PFSK-1 (cell line): ENCODE measurements at regions not wholly inside any gene's neighbourhood (a gene's known extent, or its start where the extent isn't known, plus 50 kb on each side); places are given as distances from the start of the nearest gene placed in this dataset.

ENCODE experiments used
- FOXP2 ChIP-seq: optimal IDR thresholded peaks from 2 replicates; pipeline ENCODE3; 2011; ENCODE audit warnings: borderline replicate concordance, control low read depth, inconsistent platforms; ENCODE audit not compliant: insufficient read depth; ENCODE audit errors: extremely low read length, extremely low read depth
- POLR2AphosphoS5 ChIP-seq: IDR thresholded peaks from 2 replicates; pipeline ENCODE4 v1.6.1; 2012; ENCODE audit warnings: low read depth, mild to moderate bottlenecking, control low read depth, low read length, moderate library complexity
- SIN3A ChIP-seq: IDR thresholded peaks from 2 replicates; pipeline ENCODE4 v1.6.1; 2012; ENCODE audit warnings: mild to moderate bottlenecking, low read length, moderate library complexity, borderline replicate concordance; ENCODE audit not compliant: insufficient read depth
- TAF1 ChIP-seq: IDR thresholded peaks from 2 replicates; pipeline ENCODE4 v1.6.1; 2012; ENCODE audit warnings: low read length, control low read depth, borderline replicate concordance; ENCODE audit not compliant: insufficient read depth
- TF ChIP-seq, protein P1 (sequence below), 2 experiments: IDR thresholded peaks; 2 replicates each; pipeline versions ENCODE4 v1.6.1 to v1.8.0; 2011 to 2012; ENCODE audit warnings: low read depth in 2 of 2, low read length in 2 of 2, control low read depth in 1 of 2, inconsistent platforms in 1 of 2, mild to moderate bottlenecking in 1 of 2, moderate library complexity in 1 of 2; ENCODE audit not compliant: insufficient read depth in 1 of 2

DNA sequence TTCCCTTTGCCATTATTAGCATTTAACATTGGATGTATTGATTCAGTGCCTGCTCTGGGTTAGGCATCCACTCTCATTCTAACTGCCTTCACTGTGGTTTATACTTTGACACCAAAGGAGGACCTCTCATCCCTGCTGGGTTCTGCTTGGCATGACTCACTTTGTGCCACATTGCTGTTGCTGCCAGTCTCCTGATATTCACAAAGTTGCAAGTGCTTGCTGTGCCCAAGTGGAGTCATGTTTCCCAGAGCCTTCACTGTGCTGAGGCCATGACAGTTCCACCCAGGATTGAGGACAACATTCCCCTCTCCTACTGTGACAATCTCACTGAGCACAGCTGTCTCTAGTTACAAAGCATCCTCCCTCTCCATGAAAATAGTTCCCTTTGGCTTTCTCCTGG lies 519.9 kb upstream of the USP24 start:
- TF ChIP-seq, protein P1, sequence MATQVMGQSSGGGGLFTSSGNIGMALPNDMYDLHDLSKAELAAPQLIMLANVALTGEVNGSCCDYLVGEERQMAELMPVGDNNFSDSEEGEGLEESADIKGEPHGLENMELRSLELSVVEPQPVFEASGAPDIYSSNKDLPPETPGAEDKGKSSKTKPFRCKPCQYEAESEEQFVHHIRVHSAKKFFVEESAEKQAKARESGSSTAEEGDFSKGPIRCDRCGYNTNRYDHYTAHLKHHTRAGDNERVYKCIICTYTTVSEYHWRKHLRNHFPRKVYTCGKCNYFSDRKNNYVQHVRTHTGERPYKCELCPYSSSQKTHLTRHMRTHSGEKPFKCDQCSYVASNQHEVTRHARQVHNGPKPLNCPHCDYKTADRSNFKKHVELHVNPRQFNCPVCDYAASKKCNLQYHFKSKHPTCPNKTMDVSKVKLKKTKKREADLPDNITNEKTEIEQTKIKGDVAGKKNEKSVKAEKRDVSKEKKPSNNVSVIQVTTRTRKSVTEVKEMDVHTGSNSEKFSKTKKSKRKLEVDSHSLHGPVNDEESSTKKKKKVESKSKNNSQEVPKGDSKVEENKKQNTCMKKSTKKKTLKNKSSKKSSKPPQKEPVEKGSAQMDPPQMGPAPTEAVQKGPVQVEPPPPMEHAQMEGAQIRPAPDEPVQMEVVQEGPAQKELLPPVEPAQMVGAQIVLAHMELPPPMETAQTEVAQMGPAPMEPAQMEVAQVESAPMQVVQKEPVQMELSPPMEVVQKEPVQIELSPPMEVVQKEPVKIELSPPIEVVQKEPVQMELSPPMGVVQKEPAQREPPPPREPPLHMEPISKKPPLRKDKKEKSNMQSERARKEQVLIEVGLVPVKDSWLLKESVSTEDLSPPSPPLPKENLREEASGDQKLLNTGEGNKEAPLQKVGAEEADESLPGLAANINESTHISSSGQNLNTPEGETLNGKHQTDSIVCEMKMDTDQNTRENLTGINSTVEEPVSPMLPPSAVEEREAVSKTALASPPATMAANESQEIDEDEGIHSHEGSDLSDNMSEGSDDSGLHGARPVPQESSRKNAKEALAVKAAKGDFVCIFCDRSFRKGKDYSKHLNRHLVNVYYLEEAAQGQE (IDR thresholded peaks at IDR 0.05; ENCODE audit: insufficient read depth in 1 of 2, low read depth in 2 of 2, low read length in 2 of 2): no peak
- no peak for TF ChIP-seq POLR2AphosphoS5
- TF ChIP-seq FOXP2: no peak
- no peak for TF ChIP-seq SIN3A
- no peak for TF ChIP-seq TAF1

DNA sequence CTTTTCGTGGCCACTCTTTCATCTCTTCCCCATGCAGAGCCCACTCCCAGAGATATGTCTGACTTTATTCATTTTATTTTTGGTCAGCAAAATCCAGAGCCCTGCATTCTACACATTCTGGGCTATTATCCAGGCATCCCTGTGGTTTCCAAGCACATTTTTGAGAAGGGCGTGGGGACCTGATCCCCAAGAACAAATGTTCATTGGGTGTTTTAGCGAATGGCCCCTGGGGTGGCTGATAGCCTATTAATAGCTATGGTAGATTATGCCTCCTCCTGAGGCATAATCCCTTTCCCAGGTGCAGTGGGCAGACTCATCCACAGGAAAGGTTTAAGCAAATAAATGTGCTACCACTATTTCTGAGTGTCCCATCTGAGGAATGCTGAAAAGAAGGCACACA lies 511.8 kb upstream of the USP24 start:
- TF ChIP-seq SIN3A (no peak), TAF1 (no peak), POLR2AphosphoS5 (no peak), FOXP2 (no peak)
- TF ChIP-seq, protein P1 (IDR thresholded peaks at IDR 0.05; ENCODE audit: insufficient read depth in 1 of 2, low read depth in 2 of 2, low read length in 2 of 2): no peak

DNA sequence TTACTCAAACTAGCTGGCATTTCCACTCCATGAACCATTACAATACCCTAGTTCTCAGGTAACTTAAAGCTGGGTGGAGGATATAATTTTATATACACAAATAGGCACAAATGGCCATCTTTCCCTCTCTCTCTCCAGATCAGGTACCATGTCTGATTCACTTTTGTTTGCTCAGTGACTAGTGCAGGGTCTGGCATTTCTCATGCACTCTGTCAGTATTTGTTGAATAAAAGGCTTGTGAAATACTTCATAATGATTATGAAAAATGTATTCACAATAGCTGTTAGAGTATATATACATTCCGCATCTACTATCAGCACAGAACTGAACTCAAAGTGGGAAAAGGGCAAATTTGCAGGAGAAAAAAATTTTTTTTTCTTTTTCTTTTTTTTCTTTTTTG lies 510.2 kb upstream of the USP24 start:
- TF ChIP-seq SIN3A: no peak
- no peak for TF ChIP-seq TAF1
- no peak for TF ChIP-seq FOXP2
- TF ChIP-seq, protein P1 (IDR thresholded peaks at IDR 0.05; ENCODE audit: insufficient read depth in 1 of 2, low read depth in 2 of 2, low read length in 2 of 2): no peak
- no peak for TF ChIP-seq POLR2AphosphoS5

DNA sequence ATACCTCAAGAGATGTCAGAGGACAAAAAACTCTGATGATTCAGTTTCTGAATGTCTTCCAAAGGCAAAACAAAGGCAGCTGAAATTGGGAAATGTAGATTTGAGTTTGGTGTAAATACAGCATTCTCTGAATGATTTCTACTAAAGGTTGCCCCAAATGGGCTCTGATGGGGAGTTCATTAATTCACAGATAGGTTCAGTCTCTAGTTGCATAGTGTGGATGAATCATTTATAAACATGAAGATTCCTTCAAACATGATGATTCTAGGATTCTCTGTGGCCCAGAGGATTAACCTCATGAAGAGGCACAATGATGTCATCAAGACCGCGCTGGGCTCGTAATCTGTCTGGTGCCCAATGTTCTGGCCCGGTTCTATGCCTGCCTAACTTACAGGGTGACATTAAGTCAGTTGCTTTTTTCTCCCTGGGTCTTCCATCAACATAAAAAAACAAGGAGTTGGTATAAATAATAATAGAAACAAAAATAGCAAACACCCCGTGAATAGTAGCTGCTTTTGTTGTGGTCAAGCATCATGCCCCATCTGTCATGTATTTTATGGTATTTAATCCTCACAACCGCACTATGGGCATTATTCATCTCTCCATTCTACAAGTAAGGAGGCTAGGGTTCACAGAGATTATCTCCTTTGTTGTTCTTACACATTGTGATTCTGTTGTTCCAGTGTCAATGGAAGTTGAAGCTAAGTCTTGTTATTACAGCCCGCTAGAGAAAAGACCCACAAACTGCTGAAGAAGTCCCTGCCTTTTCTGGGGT lies 509.6 kb upstream of the USP24 start:
- TF ChIP-seq TAF1 (no peak), SIN3A (no peak), FOXP2 (no peak), POLR2AphosphoS5 (no peak)
- TF ChIP-seq, protein P1 (IDR thresholded peaks at IDR 0.05; ENCODE audit: insufficient read depth in 1 of 2, low read depth in 2 of 2, low read length in 2 of 2): no peak
